GM12873 (cell line): ENCODE measurements at regions not wholly inside any gene's neighbourhood (a gene's known extent, or its start where the extent isn't known, plus 50 kb on each side); places are given as distances from the start of the nearest gene placed in this dataset.

Source experiments
- CTCF ChIP-seq: IDR thresholded peaks from 2 replicates; pipeline ENCODE4 v1.5.1; 2012; ENCODE audit warnings: low read depth, mild to moderate bottlenecking, moderate library complexity, low read length, control low read depth; ENCODE audit not compliant: insufficient read depth; ENCODE audit errors: missing control alignments

GRCh38 chr4:64625438-64625837 lies 216.2 kb upstream of the TECRL start:
- no peak for TF ChIP-seq CTCF

- no peak for TF ChIP-seq CTCF
Observed at GRCh38 chr4:64617800-64618199, 208.6 kb upstream of the TECRL start.

DNA sequence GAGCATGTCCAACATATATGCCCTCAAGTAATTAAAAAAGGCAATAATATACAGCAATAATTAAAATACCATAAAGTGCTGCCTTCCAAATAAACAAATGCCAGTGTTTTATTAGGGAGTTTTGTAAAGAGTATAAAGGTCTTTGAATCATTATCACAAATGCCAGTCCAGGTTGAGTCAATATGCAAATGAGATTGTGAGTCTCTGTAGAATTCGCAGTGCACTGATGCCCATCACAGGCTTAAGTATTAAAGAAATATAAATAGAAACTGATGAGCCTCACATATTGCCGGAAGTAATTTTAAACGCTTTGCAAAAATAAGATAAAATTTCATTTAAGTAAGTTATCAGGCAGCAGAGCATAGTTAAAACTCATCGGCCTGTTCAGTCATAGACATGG lies 205.0 kb upstream of the TECRL start:
- TF ChIP-seq CTCF: no peak

- no peak for TF ChIP-seq CTCF
Observed at GRCh38 chr4:64613046-64613445, 203.8 kb upstream of the TECRL start.

- no peak for TF ChIP-seq CTCF
Observed at GRCh38 chr4:64598066-64598465, 188.8 kb upstream of the TECRL start.

DNA sequence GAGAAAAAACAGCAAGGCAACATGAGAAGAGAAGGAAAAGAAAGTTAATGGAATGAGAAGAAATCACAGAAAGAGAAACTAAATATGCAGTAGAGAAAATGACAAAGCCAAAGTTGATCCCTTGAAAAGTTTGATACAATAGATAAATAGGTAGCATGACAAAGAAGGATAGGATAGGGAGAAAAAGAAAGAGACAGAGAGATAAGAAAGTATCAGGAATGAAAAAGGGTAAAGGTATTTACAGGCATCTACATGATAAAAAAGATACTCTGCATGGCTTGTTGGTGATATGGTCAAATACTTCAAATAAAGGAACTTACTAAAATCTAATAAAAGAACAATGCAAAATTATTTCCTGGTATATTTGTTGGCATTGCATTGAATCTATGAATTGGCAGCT lies 185.5 kb upstream of the TECRL start:
- TF ChIP-seq CTCF: no peak

DNA sequence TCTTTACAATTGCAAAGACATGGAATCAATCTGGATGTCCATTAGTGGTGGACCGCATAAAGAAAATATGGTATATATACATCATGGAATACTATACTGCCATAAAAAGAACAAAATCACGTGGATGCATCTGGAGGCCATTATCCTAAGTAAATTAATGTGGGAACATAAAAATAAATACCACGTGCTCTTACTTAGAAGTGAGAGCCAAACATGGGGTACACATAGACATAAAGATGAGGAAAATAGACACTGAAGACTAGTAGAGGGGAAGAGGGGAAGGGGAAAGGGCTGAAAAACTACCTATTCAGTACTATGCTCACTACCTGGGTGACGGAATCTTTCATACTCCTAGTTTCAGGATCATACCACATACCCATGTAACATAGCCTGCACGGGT lies 179.3 kb upstream of the TECRL start:
- TF ChIP-seq CTCF: no peak

DNA sequence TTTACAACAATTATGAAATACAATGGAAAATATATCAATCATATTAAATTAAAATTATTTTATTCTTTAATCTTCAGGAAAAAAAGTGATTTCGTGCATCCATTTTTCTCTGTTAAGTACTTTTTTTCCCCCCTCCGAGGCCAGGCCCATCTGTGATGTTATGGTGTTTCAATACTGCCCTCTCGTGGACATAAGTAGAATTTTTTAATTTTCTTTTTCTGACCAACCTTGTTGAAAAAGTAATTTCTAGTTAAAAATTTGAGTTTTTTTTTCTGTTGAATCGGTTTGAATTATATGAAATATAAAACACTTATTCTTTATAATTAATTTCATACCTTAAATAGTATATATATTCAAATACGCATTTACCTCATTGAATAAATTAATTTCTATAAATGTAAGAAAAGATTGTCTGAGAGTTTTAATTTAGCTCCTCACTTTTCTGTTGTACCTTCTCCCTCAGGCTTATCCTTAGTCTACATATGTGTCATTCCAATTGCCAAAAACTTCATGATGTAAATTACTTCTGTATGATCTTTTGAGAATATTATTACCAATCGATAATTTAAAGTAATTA lies 175.8 kb upstream of the TECRL start:
- TF ChIP-seq CTCF: peak; percentile 39
